ENCODE measurements at regions not wholly inside any gene's neighbourhood (a gene's known extent, or its start where the extent isn't known, plus 50 kb on each side); places are given as distances from the start of the nearest gene placed in this dataset.

DNA sequence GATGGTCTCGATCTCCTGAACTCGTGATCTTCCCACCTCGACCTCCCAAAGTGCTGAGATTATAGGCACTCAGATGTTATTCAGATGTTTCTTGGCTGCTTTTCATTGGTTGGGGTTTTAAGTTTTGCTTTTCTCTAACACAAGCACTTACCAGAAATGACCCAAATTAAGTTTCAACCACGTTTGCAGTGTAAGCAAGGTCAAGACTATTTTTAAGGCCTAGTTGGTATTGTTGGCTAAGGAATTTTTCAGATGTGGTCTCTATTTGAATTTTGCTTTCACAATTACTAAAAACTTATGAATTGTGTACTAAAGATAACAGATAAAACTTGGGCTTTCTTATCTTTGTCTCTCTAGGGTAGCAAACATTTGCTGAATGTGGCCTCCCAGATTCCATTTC, 1756.9 kb upstream of the TENM3 start:
- Histone ChIP-seq H3K36me3 (ENCODE audit: control insufficient read depth, insufficient read depth, low read length) (no peaks in the 10 kb centered on the region), H3K9ac (ENCODE audit: low read depth, low read length) (no peak overlapping the region), H4K5ac (ENCODE audit: low read depth, low read length) (no peak overlapping the region), H3K27me3 (ENCODE audit: control insufficient read depth, insufficient read depth, low read length) (no peaks in the 10 kb centered on the region), H3K56ac (ENCODE audit: extremely low read depth, insufficient read depth, low read length) (no peak overlapping the region), H3K4me2 (ENCODE audit: low read depth, low read length) (no peak overlapping the region), H4K8ac (ENCODE audit: low read depth in 2 of 2, low read length in 2 of 2) (no peak overlapping the region), H3K23ac (ENCODE audit: low read depth, low read length) (no peak overlapping the region), H4K91ac (ENCODE audit: insufficient read depth, low read depth, low read length) (no peak overlapping the region), H2AFZ (replicated peaks; ENCODE audit: low read length, poor library complexity) (no peak overlapping the region), H3K4ac (ENCODE audit: low read depth, low read length) (no peak overlapping the region), H3K27ac (ENCODE audit: insufficient read depth, low read length) (no peak overlapping the region), H2BK15ac (ENCODE audit: low read depth, low read length) (no peak overlapping the region), H2BK5ac (ENCODE audit: low read depth, low read length, poor library complexity, severe bottlenecking) (no peak overlapping the region), H4K20me1 (ENCODE audit: insufficient read depth, low read length) (no peaks in the 10 kb centered on the region), H3K4me1 (ENCODE audit: control insufficient read depth, insufficient read depth, low read length) (no peaks in the 10 kb centered on the region), H2BK20ac (ENCODE audit: low read depth, low read length) (no peak overlapping the region), H3K18ac (ENCODE audit: low read depth, low read length) (no peak overlapping the region), H2AK9ac (replicated peaks; ENCODE audit: low read depth, low read length, poor library complexity) (no peak overlapping the region), H3K14ac (replicated peaks; ENCODE audit: low read depth, low read length) (no peak overlapping the region), H3K79me1 (ENCODE audit: low read depth in 1 of 2, low read length in 2 of 2) (no peaks in the 10 kb centered on the region), H2BK120ac (ENCODE audit: low read depth, low read length) (no peak overlapping the region), H3K9me3 (ENCODE audit: control insufficient read depth, insufficient read depth, low read length) (peaks cover 2% of the 10 kb centered on the region; the same call in 1 of the 2 replicates), H3K9me1 (ENCODE audit: insufficient read depth, low read length) (no peaks in the 10 kb centered on the region), H3K4me3 (ENCODE audit: insufficient read depth, low read depth, low read length) (no peak overlapping the region), H2AK5ac (ENCODE audit: low read depth, low read length) (no peak overlapping the region)
- no TSS peak for BruUV-seq (replicated peaks)
- intact Hi-C loops (cut with micrococcal nuclease) (no loop called here), in situ Hi-C loops (cut with MboI; ENCODE audit: low sequenced_read_pairs) (no loop called here), dilution Hi-C loops (cut with HindIII; ENCODE audit: low sequenced_read_pairs, unreplicated experiment) (no loop called here)
- POLR2A ChIA-PET (ENCODE audit: unreplicated experiment), result no interaction called here
- WGBS, 2 experiments (ENCODE audit: extremely low coverage in 2 of 2, insufficient read length in 1 of 2), result no CpG with 5 or more reads among the region's 4 CpGs
- DNase-seq, result no peak
- CTCF ChIA-PET, result no interaction called here
- ATAC-seq (ENCODE audit: low read depth), result no peak
- TF ChIP-seq POLR2A (IDR thresholded peaks at IDR 0.05; ENCODE audit: low read depth, low read length) (no peak), RAD21 (IDR thresholded peaks at IDR 0.05; ENCODE audit: low read length) (no peak), SMC3 (IDR thresholded peaks at IDR 0.05; ENCODE audit: low read depth, low read length) (no peak), MAZ (IDR thresholded peaks at IDR 0.05; ENCODE audit: borderline replicate concordance, low read depth, low read length) (no peak), CEBPB (IDR thresholded peaks at IDR 0.05; ENCODE audit: low read depth, low read length) (no peak), MAFK (IDR thresholded peaks at IDR 0.05; ENCODE audit: low read depth, low read length) (no peak), BHLHE40 (IDR thresholded peaks at IDR 0.05; ENCODE audit: low read depth, low read length) (no peak)
- TF ChIP-seq, protein P1, sequence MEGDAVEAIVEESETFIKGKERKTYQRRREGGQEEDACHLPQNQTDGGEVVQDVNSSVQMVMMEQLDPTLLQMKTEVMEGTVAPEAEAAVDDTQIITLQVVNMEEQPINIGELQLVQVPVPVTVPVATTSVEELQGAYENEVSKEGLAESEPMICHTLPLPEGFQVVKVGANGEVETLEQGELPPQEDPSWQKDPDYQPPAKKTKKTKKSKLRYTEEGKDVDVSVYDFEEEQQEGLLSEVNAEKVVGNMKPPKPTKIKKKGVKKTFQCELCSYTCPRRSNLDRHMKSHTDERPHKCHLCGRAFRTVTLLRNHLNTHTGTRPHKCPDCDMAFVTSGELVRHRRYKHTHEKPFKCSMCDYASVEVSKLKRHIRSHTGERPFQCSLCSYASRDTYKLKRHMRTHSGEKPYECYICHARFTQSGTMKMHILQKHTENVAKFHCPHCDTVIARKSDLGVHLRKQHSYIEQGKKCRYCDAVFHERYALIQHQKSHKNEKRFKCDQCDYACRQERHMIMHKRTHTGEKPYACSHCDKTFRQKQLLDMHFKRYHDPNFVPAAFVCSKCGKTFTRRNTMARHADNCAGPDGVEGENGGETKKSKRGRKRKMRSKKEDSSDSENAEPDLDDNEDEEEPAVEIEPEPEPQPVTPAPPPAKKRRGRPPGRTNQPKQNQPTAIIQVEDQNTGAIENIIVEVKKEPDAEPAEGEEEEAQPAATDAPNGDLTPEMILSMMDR (conservative IDR thresholded peaks at IDR 0.05; ENCODE audit: low read depth, low read length), result no peak
- TF ChIP-seq, protein P2, sequence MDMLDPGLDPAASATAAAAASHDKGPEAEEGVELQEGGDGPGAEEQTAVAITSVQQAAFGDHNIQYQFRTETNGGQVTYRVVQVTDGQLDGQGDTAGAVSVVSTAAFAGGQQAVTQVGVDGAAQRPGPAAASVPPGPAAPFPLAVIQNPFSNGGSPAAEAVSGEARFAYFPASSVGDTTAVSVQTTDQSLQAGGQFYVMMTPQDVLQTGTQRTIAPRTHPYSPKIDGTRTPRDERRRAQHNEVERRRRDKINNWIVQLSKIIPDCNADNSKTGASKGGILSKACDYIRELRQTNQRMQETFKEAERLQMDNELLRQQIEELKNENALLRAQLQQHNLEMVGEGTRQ (IDR thresholded peaks at IDR 0.05; ENCODE audit: low read depth, low read length), result no peak

All from IMR-90 (cell line).